Chondrocyte (in vitro differentiated cells): ENCODE measurements at regions not wholly inside any gene's neighbourhood (a gene's known extent, or its start where the extent isn't known, plus 50 kb on each side); places are given as distances from the start of the nearest gene placed in this dataset.
"Not testable (repeated sequence)": the region's sequence is repeated elsewhere in the genome, so short reads cannot be mapped to it uniquely, and the experiment has no call there.

Experiments
- DNase-seq: peaks from one replicate; pipeline ENCODE4 v3.0.0; 2021; ENCODE audit warnings: mixed read lengths, low spot score
- H3K27ac Mint-ChIP-seq: one replicate; pipeline ENCODE4 v1.8.0; 2021; ENCODE audit warnings: mild to moderate bottlenecking, moderate library complexity, mixed read lengths; ENCODE audit not compliant: unreplicated experiment
- H3K27me3 Mint-ChIP-seq: 2 replicates; pipeline ENCODE4 v1.8.0; 2021; ENCODE audit warnings: low read depth, mixed read lengths
- H3K36me3 Mint-ChIP-seq: 2 replicates; pipeline ENCODE4 v1.8.0; 2021; ENCODE audit warnings: low read depth, mixed read lengths
- H3K4me1 Mint-ChIP-seq: 2 replicates; pipeline ENCODE4 v1.8.0; 2021; ENCODE audit warnings: low read depth, mild to moderate bottlenecking, mixed read lengths
- H3K4me3 Mint-ChIP-seq: one replicate; pipeline ENCODE4 v1.8.0; 2021; ENCODE audit warnings: mild to moderate bottlenecking, moderate library complexity, mixed read lengths; ENCODE audit not compliant: unreplicated experiment
- H3K9me3 Mint-ChIP-seq: 2 replicates; pipeline ENCODE4 v1.8.0; 2021; ENCODE audit warnings: low read depth, mixed read lengths
- TF ChIP-seq, protein P1 (sequence below): fragments of 200-600 bp; sonication (generic); IDR thresholded peaks from 2 replicates; pipeline ENCODE4 v1.5.0; 2021; ENCODE audit warnings: antibody characterized with exemption, mild to moderate bottlenecking, moderate library complexity

- H3K4me3 Mint-ChIP-seq: no peak overlapping the region
- peaks cover 4% of the 10 kb centered on the region for H3K9me3 Mint-ChIP-seq
- DNase-seq: no peak
- peaks cover 22% of the 10 kb centered on the region for H3K4me1 Mint-ChIP-seq
- H3K36me3 Mint-ChIP-seq: no peaks in the 10 kb centered on the region
- no peaks in the 10 kb centered on the region for H3K27me3 Mint-ChIP-seq
- TF ChIP-seq, protein P1, sequence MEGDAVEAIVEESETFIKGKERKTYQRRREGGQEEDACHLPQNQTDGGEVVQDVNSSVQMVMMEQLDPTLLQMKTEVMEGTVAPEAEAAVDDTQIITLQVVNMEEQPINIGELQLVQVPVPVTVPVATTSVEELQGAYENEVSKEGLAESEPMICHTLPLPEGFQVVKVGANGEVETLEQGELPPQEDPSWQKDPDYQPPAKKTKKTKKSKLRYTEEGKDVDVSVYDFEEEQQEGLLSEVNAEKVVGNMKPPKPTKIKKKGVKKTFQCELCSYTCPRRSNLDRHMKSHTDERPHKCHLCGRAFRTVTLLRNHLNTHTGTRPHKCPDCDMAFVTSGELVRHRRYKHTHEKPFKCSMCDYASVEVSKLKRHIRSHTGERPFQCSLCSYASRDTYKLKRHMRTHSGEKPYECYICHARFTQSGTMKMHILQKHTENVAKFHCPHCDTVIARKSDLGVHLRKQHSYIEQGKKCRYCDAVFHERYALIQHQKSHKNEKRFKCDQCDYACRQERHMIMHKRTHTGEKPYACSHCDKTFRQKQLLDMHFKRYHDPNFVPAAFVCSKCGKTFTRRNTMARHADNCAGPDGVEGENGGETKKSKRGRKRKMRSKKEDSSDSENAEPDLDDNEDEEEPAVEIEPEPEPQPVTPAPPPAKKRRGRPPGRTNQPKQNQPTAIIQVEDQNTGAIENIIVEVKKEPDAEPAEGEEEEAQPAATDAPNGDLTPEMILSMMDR: no peak
- no peak overlapping the region for H3K27ac Mint-ChIP-seq
These were observed 81.3 kb upstream of the KCNMA1 start for GRCh38 chr10:77718957-77719356.

- H3K4me3 Mint-ChIP-seq, H3K36me3 Mint-ChIP-seq, H3K9me3 Mint-ChIP-seq, H3K27me3 Mint-ChIP-seq, DNase-seq, H3K27ac Mint-ChIP-seq: not testable (repeated sequence)
- peaks cover 24% of the 10 kb centered on the region for H3K4me1 Mint-ChIP-seq
These were observed 80.7 kb upstream of the KCNMA1 start for GRCh38 chr10:77718312-77718711.

DNA sequence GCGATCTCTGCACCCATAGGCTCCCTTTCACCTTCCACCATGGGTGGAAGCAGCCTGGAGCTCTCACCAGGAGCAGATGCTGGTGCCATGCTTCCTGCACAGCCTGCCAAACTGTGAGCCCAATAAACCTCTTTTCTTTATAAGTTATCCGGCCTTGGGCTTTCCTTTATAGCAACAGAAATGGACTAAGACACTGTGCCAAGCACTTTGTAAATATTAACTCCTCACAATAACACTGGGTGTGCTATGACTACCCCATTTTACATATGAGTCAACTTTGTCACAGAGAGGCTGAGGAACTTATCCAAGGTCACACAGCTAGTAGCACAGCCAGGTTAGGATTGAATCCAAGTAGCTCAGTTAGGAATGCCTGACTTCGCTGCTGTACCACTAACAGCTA lies 79.7 kb upstream of the KCNMA1 start:
- Mint-ChIP-seq H3K4me1 (peaks cover 15% of the 10 kb centered on the region), H3K27me3 (no peaks in the 10 kb centered on the region), H3K27ac (no peak overlapping the region), H3K36me3 (no peaks in the 10 kb centered on the region), H3K4me3 (no peak overlapping the region), H3K9me3 (no peaks in the 10 kb centered on the region)
- TF ChIP-seq, protein P1: no peak
- DNase-seq: no peak

GRCh38 chr10:77716458-77717317 lies 79.1 kb upstream of the KCNMA1 start:
- Mint-ChIP-seq H3K9me3 (no peaks in the 10 kb centered on the region), H3K36me3 (no peaks in the 10 kb centered on the region), H3K4me3 (no peak overlapping the region), H3K4me1 (peaks cover 15% of the 10 kb centered on the region), H3K27ac (no peak overlapping the region), H3K27me3 (no peaks in the 10 kb centered on the region)
- TF ChIP-seq, protein P1: no peak
- DNase-seq: no peak

GRCh38 chr10:77715536-77715935 lies 77.9 kb upstream of the KCNMA1 start:
- Mint-ChIP-seq H3K4me3 (no peak overlapping the region), H3K27me3 (no peaks in the 10 kb centered on the region), H3K27ac (no peak overlapping the region), H3K36me3 (no peaks in the 10 kb centered on the region), H3K9me3 (no peaks in the 10 kb centered on the region), H3K4me1 (peaks cover 24% of the 10 kb centered on the region)
- TF ChIP-seq, protein P1: no peak
- no peak for DNase-seq

DNA sequence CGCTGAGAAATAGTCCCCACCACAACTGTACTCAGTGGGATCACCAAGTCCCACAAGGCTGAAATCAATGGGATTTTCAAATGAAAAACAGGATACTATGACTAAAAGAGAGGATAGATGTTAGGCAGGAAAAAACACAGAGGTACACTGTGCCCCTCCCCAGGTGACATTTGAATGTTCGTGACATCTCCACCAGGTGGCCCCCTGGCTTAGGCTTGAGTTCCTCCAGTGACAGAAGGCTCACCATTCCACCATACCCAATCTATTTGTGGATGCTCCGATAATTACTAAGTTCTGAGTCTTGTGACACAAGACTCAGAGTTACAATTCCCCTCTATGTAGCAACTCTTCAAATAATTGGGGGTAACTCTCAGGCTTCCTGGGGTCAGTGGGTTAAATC lies 77.5 kb upstream of the KCNMA1 start:
- Mint-ChIP-seq H3K27me3 (no peaks in the 10 kb centered on the region), H3K9me3 (no peaks in the 10 kb centered on the region), H3K4me1 (peaks cover 24% of the 10 kb centered on the region), H3K4me3 (no peak overlapping the region), H3K27ac (no peak overlapping the region), H3K36me3 (no peaks in the 10 kb centered on the region)
- DNase-seq: no peak
- TF ChIP-seq, protein P1: peak; percentile 33
